ENCODE measurements at regions not wholly inside any gene's neighbourhood (a gene's known extent, or its start where the extent isn't known, plus 50 kb on each side); places are given as distances from the start of the nearest gene placed in this dataset.
A peak's percentile ranks its signal among the peaks of the same experiment; 100 is the strongest.

DNA sequence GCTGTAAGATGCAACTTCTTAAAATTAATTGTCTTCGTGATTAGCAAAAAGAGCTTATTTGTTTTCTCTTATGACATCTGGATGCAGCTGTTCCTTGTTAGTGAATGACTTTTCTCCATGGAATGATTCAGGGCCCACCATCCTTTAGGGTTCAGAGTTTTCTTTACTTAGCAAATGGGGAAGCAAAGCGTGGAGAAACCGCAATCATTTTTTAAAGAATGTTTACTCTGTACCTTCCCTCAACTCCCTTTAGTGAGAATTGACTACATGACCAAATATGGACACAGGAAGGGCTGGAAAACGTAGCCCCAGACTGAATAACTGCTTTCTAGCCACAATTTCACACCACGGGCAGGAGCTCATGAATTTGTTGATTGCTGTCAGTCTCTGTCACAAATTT, 130.1 kb downstream of the EDEM1 start:
- no peak overlapping the region for H3K4me3 Mint-ChIP-seq
- H3K27me3 Mint-ChIP-seq: peaks cover 3% of the 10 kb centered on the region
- intact Hi-C loops (cut with micrococcal nuclease): no loop called here
- ChIA-PET POLR2A (no interaction called here), CTCF (no interaction called here)
- H3K36me3 Mint-ChIP-seq (ENCODE audit: low read depth): no peaks in the 10 kb centered on the region
- H3K4me1 Mint-ChIP-seq (ENCODE audit: low read depth): no peaks in the 10 kb centered on the region
- DNase-seq (no peak), ATAC-seq (no peak)
- H3K9me3 Mint-ChIP-seq: no peaks in the 10 kb centered on the region
- TF ChIP-seq, protein P1, sequence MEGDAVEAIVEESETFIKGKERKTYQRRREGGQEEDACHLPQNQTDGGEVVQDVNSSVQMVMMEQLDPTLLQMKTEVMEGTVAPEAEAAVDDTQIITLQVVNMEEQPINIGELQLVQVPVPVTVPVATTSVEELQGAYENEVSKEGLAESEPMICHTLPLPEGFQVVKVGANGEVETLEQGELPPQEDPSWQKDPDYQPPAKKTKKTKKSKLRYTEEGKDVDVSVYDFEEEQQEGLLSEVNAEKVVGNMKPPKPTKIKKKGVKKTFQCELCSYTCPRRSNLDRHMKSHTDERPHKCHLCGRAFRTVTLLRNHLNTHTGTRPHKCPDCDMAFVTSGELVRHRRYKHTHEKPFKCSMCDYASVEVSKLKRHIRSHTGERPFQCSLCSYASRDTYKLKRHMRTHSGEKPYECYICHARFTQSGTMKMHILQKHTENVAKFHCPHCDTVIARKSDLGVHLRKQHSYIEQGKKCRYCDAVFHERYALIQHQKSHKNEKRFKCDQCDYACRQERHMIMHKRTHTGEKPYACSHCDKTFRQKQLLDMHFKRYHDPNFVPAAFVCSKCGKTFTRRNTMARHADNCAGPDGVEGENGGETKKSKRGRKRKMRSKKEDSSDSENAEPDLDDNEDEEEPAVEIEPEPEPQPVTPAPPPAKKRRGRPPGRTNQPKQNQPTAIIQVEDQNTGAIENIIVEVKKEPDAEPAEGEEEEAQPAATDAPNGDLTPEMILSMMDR (IDR thresholded peaks at IDR 0.05): no peak
- H3K27ac Mint-ChIP-seq: no peak overlapping the region

DNA sequence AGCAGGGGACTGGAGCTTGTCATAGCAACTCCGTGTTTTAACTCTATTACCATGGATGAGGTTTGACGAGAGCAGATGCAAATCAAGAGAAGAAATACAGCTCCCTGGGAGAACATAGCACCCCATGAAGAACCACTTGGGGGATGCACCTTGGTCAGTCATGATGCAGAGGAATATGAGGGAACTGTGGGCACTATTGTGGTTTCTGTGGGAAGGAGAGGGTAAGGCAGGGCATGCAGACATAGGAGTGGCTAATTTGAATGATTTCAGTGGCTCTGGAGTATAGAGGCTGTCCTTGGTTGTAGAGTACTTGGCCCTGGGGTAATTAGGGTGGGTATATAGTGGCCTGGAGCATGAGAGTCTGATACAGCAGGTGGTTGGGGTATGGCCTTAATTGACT, 131.9 kb downstream of the EDEM1 start:
- Mint-ChIP-seq H3K27me3 (peaks cover 5% of the 10 kb centered on the region), H3K4me1 (ENCODE audit: low read depth) (no peaks in the 10 kb centered on the region), H3K27ac (no peak overlapping the region), H3K36me3 (ENCODE audit: low read depth) (no peaks in the 10 kb centered on the region), H3K9me3 (no peaks in the 10 kb centered on the region), H3K4me3 (no peak overlapping the region)
- DNase-seq (no peak), ATAC-seq (no peak)
- POLR2A ChIA-PET: no interaction called here
- TF ChIP-seq, protein P1 (IDR thresholded peaks at IDR 0.05): no peak
- intact Hi-C loops (cut with micrococcal nuclease): no loop called here
- CTCF ChIA-PET: no interaction called here

DNA sequence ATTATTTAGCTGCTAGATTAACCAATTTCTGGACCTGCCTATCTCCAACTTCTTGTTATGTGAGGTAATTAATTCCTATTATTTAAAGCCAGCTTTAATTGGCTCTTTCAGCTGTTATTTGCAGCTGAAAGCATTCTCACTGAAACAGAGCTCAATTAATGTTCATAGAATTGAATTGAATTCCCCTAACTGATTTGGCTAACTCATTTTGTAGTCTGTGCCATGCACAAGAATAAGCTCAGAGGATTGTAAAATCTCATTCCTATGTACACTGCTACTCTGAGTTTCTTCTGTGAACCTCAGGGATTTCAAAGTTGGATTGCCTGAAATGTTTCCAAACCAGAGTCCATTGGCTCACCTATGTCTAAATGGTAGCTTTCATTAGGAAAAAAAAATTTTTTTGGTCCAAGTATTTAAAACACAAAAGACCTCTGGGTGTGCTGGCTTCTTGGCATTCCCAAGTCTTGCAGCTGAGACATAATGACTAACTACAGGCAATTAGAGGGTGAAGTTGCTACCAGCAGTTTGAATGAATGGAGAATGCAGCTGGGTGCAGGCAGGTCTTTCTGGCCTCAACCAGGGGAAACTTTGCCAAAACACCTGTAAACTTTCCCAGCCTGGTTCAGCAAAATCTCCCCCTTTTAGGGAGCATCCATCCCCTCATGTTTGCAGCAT, 134.3 kb downstream of the EDEM1 start:
- DNase-seq (no peak), ATAC-seq (no peak)
- no peaks in the 10 kb centered on the region for H3K9me3 Mint-ChIP-seq
- TF ChIP-seq, protein P1 (IDR thresholded peaks at IDR 0.05): no peak
- ChIA-PET POLR2A (no interaction called here), CTCF (no interaction called here)
- intact Hi-C loops (cut with micrococcal nuclease): no loop called here
- no peak overlapping the region for H3K4me3 Mint-ChIP-seq
- H3K27ac Mint-ChIP-seq: no peak overlapping the region
- H3K4me1 Mint-ChIP-seq (ENCODE audit: low read depth): no peaks in the 10 kb centered on the region
- H3K27me3 Mint-ChIP-seq: peaks cover 10% of the 10 kb centered on the region
- H3K36me3 Mint-ChIP-seq (ENCODE audit: low read depth): no peaks in the 10 kb centered on the region

DNA sequence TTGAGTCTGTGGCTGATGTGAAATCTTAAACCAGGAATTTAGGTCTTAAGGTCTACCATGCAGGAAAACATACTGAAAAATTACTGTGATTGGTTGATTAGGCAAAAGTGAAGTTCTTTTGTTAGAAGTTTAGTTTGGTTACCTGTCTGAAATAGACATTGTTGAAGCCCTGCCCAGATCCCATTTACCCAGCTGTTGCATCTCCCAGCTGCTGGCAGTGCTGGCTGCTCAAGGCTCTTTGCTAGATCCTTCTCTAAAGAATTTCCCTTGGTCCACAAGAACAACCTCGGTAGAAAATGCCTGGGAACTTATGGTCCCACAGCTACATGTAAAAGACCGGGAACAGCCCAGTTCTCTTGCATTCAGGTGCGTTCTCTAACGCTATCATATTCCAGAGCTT, 137.3 kb downstream of the EDEM1 start:
- Mint-ChIP-seq H3K27ac (no peak overlapping the region), H3K27me3 (peaks cover 10% of the 10 kb centered on the region), H3K36me3 (ENCODE audit: low read depth) (no peaks in the 10 kb centered on the region), H3K9me3 (peaks cover 2% of the 10 kb centered on the region), H3K4me3 (no peak overlapping the region), H3K4me1 (ENCODE audit: low read depth) (no peaks in the 10 kb centered on the region)
- intact Hi-C loops (cut with micrococcal nuclease): no loop called here
- ATAC-seq (no peak), DNase-seq (no peak)
- POLR2A ChIA-PET: no interaction called here
- CTCF ChIA-PET: no interaction called here
- TF ChIP-seq, protein P1 (IDR thresholded peaks at IDR 0.05): no peak

DNA sequence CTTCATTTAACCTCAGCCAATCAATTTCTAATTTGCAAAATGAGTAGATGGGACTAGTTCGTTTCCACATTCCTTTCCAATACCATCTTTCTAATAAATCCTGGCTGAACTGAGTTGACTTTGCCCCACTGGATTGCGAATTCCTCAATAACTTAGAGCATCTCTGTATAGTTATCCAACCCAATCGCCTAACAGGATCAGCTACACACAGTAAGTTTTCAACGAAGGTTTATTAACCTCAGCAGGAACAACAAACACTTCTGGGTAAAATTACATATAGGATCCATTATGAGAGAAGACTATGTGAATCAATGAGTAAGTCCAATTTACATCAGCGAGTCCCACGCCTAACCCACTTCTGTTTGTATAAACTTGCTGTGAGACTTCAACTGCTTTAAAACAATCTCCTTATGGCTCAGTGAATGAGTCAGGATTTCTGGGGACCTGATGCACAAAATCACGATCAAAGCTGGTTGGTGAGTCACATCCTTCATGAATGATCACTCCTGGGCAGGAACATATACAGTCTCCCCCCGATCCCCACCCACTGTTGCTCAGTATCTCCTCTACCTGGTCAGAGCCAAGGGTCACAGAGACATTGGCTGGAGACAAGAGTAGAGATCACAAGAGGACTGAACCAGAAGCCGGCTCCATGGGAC, 142.8 kb downstream of the EDEM1 start:
- intact Hi-C loops (cut with micrococcal nuclease): no loop called here
- ATAC-seq: peak; percentile 95
- ChIA-PET POLR2A (no interaction called here), CTCF (no interaction called here)
- H3K9me3 Mint-ChIP-seq: peaks cover 2% of the 10 kb centered on the region
- no peak overlapping the region for H3K4me3 Mint-ChIP-seq
- H3K27me3 Mint-ChIP-seq: peaks cover 7% of the 10 kb centered on the region
- H3K4me1 Mint-ChIP-seq (ENCODE audit: low read depth): peaks cover 3% of the 10 kb centered on the region
- no peak overlapping the region for H3K27ac Mint-ChIP-seq
- TF ChIP-seq, protein P1 (IDR thresholded peaks at IDR 0.05): no peak
- no peaks in the 10 kb centered on the region for H3K36me3 Mint-ChIP-seq (ENCODE audit: low read depth)
- peak; percentile 44 for DNase-seq
